DOHH2 (cell line): ENCODE measurements at regions not wholly inside any gene's neighbourhood (a gene's known extent, or its start where the extent isn't known, plus 50 kb on each side); places are given as distances from the start of the nearest gene placed in this dataset.

Source experiments
- H3F3A ChIP-seq: fragments of 200-600 bp; sonication (generic), shearing (Covaris generic); 2 replicates; pipeline ENCODE4 v1.6.0; 2016; ENCODE audit warnings: antibody characterized with exemption, mild to moderate bottlenecking; ENCODE audit not compliant: control insufficient read depth, insufficient read depth
- H3K27ac ChIP-seq: fragments of 200-600 bp; sonication (generic); 2 replicates; pipeline ENCODE4 v1.5.1; 2014; ENCODE audit warnings: low read depth, mild to moderate bottlenecking, low read length, moderate library complexity
- H3K27me3 ChIP-seq: fragments of 200-600 bp; sonication (generic); 2 replicates; pipeline ENCODE4 v1.6.1; 2014; ENCODE audit warnings: mild to moderate bottlenecking, low read length, mixed read lengths; ENCODE audit not compliant: control insufficient read depth
- H3K36me3 ChIP-seq: fragments of 200-600 bp; sonication (generic); 2 replicates; pipeline ENCODE4 v1.6.1; 2014; ENCODE audit warnings: mild to moderate bottlenecking, low read length, moderate library complexity, mixed read lengths; ENCODE audit not compliant: control insufficient read depth
- H3K4me1 ChIP-seq: fragments of 200-600 bp; sonication (generic); 2 replicates; pipeline ENCODE4 v1.6.1; 2014; ENCODE audit warnings: mild to moderate bottlenecking, low read length, mixed read lengths; ENCODE audit not compliant: control insufficient read depth
- H3K4me2 ChIP-seq: fragments of 200-600 bp; sonication (generic); 2 replicates; pipeline ENCODE4 v1.6.0; 2014; ENCODE audit warnings: mild to moderate bottlenecking, low read length, moderate library complexity
- H3K4me3 ChIP-seq: fragments of 200-600 bp; sonication (generic); 2 replicates; pipeline ENCODE4 v1.5.1; 2014; ENCODE audit warnings: mild to moderate bottlenecking, low read length, mixed read lengths
- H3K79me2 ChIP-seq: fragments of 200-600 bp; sonication (generic); 2 replicates; pipeline ENCODE4 v1.6.1; 2014; ENCODE audit warnings: mild to moderate bottlenecking, low read length, mixed read lengths; ENCODE audit not compliant: control insufficient read depth
- H3K9me2 ChIP-seq: fragments of 200-600 bp; sonication (generic); replicated peaks from 2 replicates; pipeline ENCODE4 v1.6.1; 2014; ENCODE audit warnings: mild to moderate bottlenecking, low read length, mixed read lengths; ENCODE audit not compliant: control insufficient read depth
- H3K9me3 ChIP-seq: fragments of 200-600 bp; sonication (generic); 2 replicates; pipeline ENCODE4 v1.6.1; 2014; ENCODE audit warnings: antibody characterized with exemption, low read length, mixed read lengths; ENCODE audit not compliant: control insufficient read depth, insufficient read depth
- H4K20me1 ChIP-seq: fragments of 200-600 bp; sonication (generic); 2 replicates; pipeline ENCODE4 v1.6.0; 2014; ENCODE audit warnings: low read depth, mild to moderate bottlenecking, antibody characterized with exemption, low read length, moderate library complexity; ENCODE audit not compliant: control insufficient read depth, insufficient read depth
- EZH2phosphoT487 ChIP-seq: fragments of 200-600 bp; sonication (generic); IDR thresholded peaks from 2 replicates; pipeline ENCODE4 v1.6.1; 2017; ENCODE audit warnings: borderline replicate concordance, mild to moderate bottlenecking, antibody characterized with exemption, low read length, moderate library complexity, mixed read lengths
- TF ChIP-seq, protein P1 (sequence below): fragments of 200-600 bp; sonication (generic); IDR thresholded peaks from one replicate; pipeline ENCODE4 v1.5.1; 2014; ENCODE audit warnings: antibody characterized with exemption, mild to moderate bottlenecking, low read depth, low read length; ENCODE audit not compliant: poor library complexity, severe bottlenecking

DNA sequence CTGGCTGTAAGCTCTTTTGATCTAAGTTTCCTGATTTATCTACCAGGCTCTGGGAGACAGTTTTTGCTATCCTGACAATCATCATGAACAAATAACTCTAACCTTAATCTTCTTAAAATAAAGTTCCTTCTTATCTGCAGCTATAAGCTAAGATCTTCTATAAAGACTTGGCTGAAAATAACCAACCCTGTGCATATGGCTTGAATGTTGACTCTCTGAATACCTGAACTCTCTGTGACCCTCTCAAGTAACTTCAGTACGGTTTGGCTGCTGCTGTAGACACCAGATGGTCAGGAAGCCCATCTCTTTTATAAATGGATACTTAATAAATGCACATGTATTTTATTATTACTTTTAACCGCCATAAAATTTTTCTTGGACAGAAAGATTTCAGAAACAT, 412.4 kb upstream of the CBLB start:
- no peak overlapping the region for H3K27ac ChIP-seq
- no peak overlapping the region for H3K4me2 ChIP-seq
- no peaks in the 10 kb centered on the region for H4K20me1 ChIP-seq
- no peaks in the 10 kb centered on the region for H3K36me3 ChIP-seq
- H3F3A ChIP-seq, result no peaks in the 10 kb centered on the region
- no peaks in the 10 kb centered on the region for H3K9me2 ChIP-seq
- peaks cover 9% of the 10 kb centered on the region; the same call in 1 of the 2 replicates for H3K4me1 ChIP-seq
- H3K27me3 ChIP-seq, result no peaks in the 10 kb centered on the region
- TF ChIP-seq, protein P1, sequence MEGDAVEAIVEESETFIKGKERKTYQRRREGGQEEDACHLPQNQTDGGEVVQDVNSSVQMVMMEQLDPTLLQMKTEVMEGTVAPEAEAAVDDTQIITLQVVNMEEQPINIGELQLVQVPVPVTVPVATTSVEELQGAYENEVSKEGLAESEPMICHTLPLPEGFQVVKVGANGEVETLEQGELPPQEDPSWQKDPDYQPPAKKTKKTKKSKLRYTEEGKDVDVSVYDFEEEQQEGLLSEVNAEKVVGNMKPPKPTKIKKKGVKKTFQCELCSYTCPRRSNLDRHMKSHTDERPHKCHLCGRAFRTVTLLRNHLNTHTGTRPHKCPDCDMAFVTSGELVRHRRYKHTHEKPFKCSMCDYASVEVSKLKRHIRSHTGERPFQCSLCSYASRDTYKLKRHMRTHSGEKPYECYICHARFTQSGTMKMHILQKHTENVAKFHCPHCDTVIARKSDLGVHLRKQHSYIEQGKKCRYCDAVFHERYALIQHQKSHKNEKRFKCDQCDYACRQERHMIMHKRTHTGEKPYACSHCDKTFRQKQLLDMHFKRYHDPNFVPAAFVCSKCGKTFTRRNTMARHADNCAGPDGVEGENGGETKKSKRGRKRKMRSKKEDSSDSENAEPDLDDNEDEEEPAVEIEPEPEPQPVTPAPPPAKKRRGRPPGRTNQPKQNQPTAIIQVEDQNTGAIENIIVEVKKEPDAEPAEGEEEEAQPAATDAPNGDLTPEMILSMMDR, result no peak
- no peak for TF ChIP-seq EZH2phosphoT487
- H3K4me3 ChIP-seq, result no peak overlapping the region
- peaks cover 5% of the 10 kb centered on the region for H3K9me3 ChIP-seq
- H3K79me2 ChIP-seq, result no peaks in the 10 kb centered on the region

DNA sequence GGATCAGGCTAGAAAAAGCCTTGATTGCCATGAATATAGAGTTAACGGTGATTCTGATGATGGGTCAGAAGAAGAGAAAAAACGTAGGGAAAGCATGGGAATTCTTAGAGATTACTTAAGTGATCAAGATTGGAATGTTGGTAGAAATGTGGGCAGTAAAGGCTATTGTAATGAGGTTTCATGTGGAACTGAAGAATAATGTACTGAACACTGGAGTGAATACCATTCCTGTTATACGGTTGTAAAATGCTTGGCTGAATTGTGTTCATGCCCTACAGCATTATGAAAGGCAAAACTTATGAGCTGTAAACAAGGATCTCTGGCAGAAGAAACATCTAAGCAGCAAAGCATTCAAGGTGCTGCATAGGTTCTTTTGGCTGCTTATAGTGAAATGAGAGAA, 414.1 kb upstream of the CBLB start:
- Histone ChIP-seq H4K20me1 (no peaks in the 10 kb centered on the region), H3F3A (no peaks in the 10 kb centered on the region), H3K36me3 (no peaks in the 10 kb centered on the region), H3K9me3 (peaks cover 5% of the 10 kb centered on the region), H3K4me1 (no peaks in the 10 kb centered on the region), H3K4me2 (no peak overlapping the region), H3K79me2 (no peaks in the 10 kb centered on the region), H3K27me3 (no peaks in the 10 kb centered on the region), H3K27ac (no peak overlapping the region), H3K9me2 (no peaks in the 10 kb centered on the region), H3K4me3 (no peak overlapping the region)
- TF ChIP-seq EZH2phosphoT487, result no peak
- TF ChIP-seq, protein P1, result no peak

DNA sequence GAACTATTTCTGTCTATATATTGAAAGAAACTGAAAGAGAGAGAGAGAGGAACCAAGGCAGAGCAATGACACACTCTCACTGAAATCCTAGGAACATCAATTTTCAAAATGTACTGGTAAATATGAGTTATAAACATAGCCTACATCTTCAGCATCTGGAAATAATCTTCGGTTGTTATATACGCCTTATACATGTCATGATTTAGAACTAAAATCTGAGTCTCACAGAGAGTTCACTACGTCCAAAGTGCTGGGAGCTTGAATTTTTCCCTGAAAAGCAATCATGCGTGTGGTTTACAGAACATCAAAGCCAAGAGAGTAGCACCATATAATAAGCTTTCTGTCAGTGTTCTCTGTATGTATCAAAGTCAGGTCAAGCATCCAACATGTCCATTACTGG, 420.0 kb upstream of the CBLB start:
- Histone ChIP-seq H4K20me1 (no peaks in the 10 kb centered on the region), H3K4me1 (no peaks in the 10 kb centered on the region), H3K27ac (no peak overlapping the region), H3K4me2 (no peak overlapping the region), H3K4me3 (no peak overlapping the region), H3K79me2 (no peaks in the 10 kb centered on the region), H3K27me3 (no peaks in the 10 kb centered on the region), H3K9me3 (peaks cover 5% of the 10 kb centered on the region), H3K36me3 (no peaks in the 10 kb centered on the region), H3F3A (no peaks in the 10 kb centered on the region), H3K9me2 (no peaks in the 10 kb centered on the region)
- TF ChIP-seq, protein P1, result no peak
- TF ChIP-seq EZH2phosphoT487, result no peak
